ENCODE measurements at regions not wholly inside any gene's neighbourhood (a gene's known extent, or its start where the extent isn't known, plus 50 kb on each side); places are given as distances from the start of the nearest gene placed in this dataset.

DNA sequence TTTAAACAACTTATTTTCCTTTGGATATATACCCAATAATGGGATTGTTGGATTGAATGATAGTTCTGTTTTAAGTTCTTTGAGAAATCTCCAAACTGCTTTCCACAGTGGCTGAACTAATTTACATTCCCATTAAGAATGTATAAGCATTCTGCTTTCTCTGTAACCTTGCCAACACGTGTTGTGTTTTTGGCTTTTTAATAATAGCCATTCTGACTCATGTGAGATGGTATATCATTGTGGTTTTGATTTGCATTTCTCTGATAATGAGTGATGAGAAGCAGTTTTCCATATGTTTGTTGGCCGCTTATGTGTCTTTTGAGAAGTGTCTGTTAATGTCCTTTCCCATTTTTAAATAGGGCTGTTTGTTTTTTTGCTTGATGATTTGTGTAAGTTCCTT is 155.6 kb upstream of the PITX2 start:
- no peak for DNase-seq (ENCODE audit: low read depth)

DNA sequence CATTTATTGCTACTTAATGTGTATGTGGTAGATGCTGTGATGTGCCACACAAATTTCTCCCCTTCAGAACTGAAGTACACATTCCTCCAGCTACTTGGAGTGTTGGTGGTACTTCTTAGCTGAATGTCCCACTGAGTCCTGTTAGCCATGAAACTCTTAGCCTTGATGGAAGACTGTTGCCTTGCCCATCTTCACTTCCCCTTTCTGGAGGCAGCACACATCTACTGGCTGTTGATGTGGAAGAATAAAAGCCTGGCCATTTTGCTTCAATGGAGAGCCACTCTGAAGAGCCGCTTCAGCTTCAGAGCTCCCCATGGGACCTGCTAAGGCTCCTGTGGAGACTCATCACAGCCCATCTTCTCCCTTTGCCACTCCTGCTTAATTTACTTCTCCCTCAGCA is 157.7 kb upstream of the PITX2 start:
- DNase-seq (ENCODE audit: low read depth), result no peak

DNA sequence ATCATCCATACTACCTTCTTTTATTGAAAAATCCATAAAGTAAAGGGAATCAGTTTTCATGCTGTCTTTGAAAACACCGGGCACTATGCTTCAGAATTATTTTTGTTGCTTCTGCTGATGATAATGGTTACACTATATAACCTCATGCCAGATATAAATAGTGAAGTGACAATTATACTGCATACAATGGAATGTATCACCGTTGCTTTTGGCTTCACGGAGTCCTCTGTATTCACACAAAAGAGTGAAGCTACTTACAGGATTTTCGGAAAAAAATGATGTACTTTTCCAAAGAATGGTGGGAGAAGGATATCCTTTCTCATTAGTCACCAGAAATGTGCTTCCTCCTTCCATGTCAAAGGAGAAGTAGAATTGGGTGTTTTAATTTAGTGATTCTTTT is 159.1 kb upstream of the PITX2 start:
- no peak for DNase-seq (ENCODE audit: low read depth)

DNA sequence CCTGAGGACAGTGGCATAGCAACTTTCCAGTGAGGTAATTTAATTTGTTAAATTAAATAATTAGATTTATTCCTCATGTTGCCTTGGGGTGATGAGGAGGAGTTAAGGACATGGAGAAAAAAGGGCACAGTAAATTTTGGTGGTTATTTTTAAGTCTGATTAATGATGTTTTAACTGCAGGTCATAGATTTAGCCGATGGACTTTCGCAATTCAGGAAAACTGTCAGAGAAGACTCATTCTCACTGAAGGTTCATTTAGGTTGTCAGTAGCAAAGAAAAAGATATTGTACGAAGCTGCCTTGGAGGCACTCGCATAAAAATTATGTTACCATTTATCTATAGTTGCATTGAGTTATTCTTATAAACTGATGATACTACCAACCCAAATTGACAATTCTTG is 164.2 kb upstream of the PITX2 start:
- DNase-seq (ENCODE audit: low read depth), result no peak

DNA sequence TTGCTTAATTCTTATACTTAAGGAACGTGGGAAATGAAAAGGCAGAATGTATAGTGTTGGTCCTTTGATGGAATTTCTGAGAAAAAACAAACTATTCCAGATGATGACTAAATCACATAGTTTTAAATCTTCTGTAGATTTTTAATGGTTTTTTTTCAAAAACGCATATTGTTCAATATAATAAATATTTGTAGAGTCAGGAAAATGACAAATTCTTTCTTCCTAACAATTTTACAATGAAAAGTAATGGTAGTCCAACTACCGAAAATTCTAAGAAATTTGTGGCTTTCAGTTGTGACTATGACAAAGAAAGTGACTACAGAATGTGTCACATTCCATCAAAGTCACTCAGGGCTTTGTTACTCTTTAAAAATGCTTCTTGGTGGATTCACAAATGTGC is 164.8 kb upstream of the PITX2 start:
- DNase-seq (ENCODE audit: low read depth), result no peak

DNA sequence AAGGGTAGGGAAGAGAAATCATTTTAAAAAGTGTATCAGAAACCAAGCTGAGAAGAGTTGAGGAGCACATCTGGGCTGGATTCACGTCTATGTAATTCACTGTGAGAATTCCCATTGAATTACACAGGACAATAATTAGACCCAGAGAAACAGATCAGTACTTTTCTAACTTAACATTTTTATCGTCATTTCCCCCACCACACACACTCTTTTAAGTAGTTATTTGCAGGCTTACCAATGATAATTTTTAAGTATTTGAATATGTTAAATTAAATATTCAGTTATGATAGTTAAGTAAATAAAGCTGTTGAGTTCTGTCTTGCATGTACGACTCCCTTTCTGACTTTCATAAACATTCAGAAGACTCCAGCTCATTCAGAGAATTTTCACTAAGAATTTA is 165.4 kb upstream of the PITX2 start:
- no peak for DNase-seq (ENCODE audit: low read depth)

DNA sequence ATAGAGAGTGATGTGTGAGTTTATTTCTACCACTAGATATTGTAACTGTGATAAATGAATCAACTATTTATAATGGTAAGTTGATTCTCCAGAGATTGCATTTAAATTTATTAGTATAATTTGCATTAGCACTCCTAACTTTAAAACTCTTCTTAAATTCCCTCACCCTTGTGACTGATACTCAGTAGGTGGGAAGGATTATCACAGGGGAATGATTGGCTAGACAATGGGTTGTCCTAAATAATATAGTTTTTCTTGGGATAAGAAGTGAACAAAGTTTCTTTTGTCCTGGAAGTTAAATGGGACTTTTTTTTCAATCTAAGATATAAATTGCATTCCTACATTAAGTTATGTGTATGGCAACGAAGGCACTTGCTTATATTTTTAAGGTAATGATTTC is 169.2 kb upstream of the PITX2 start:
- DNase-seq (ENCODE audit: low read depth), result no peak

DNA sequence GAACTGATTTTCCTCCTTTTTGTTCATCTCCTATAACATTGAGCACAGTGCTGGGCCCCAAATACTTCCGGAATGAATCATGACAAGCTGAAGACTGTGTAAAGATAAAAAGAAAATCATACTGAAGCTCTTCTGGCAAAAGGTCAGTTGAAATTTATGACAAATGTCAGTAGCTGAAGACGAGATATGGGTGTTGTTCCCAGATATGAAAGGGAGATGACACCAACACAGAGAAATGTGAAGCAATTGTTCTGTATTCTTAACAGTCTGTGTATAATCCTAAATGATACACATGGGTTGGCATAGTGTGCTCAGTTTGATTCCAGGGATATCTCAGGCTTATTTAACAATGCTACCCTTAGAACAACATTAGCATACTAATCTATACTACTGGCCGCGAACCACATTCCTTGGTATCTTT is 170.5 kb upstream of the PITX2 start:
- DNase-seq (ENCODE audit: low read depth), result no peak

DNA sequence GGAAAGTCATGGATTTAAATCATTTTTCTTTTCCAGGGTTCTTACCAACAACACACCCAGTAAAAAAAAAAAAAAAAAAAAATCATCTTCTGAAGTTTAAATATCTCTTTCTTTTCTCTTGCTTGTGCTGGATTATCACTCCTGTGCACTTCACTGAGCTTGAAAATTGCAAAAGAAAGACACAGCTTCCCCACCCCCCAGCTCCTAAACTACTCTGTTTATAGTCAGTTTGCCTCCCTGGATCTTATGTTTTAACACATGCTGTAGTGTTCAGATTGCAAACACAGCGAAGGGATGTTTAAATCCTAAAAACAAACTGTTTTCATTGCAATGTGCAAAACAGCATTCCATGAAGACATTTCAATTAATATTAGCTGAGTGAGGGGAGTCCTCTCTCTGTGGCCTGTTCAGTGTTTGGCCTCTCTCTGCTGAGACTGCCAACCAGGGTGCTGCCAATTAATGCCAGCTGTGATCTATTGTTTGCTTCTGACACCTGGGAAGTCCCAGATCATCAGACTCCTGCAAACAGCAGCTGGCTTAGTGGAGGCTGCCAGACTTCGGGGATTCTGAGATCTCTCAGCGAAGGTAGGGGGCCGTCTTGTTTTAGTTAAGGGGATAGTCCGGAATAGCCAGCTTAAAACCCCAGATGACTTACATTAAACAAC is 171.1 kb upstream of the PITX2 start:
- no peak for DNase-seq (ENCODE audit: low read depth)

DNA sequence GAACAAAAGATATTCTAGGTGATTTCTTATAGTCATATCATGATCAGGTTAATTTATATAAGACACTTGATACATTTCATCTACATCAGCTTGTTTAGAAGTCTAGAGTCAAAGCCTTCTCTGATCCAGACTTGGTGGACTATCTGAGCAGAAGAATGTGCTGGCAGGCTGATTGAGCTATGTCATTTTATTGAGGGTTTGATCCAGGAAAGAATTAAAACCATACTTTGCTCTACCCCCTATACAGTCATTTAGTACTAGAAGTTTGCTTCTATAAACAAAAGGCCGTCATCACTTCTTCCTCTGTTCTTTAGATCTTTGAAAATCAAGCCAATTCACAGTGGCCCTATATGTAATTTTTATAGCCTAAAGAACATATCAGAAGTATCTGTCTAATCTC is 173.1 kb upstream of the PITX2 start:
- DNase-seq (ENCODE audit: low read depth), result no peak

DNA sequence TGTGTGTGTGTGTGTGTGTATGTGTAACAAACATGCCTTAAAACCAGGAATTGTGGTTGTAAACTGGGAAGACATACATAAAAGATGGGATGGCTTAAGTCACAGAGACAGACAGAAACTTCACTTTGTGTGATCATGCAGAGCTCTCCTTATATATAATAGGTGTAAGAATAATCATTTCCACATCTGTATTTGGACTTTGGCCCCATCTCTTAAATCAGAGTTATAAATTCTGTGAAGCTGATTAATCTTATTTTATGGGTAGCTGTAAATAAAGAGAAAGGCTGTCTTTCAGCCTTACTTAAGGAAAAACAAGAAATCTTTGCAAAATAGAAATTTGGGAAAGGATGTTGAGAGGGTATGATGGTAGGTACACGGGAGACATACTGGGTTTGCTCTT is 174.6 kb upstream of the PITX2 start:
- no peak for DNase-seq (ENCODE audit: low read depth)

DNA sequence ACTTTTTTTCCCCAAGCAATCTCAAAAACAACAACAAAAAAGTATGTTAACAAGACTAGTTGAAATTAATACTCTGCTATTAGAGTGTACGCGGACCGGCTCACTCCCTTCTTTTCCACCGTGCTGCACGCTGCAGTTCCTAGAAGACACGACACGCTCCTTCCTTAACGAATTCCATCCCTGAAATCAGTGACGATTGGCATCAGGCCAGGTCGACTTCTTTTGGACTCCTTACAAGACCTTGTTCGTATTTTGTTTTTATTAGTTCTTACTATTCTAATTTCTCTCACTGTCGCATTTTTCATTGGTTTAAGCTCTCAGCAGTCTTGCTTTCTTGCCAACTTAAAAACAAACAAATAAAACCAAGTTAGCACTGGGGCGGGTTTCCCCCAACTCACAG is 175.8 kb upstream of the PITX2 start:
- no peak for DNase-seq (ENCODE audit: low read depth)

DNA sequence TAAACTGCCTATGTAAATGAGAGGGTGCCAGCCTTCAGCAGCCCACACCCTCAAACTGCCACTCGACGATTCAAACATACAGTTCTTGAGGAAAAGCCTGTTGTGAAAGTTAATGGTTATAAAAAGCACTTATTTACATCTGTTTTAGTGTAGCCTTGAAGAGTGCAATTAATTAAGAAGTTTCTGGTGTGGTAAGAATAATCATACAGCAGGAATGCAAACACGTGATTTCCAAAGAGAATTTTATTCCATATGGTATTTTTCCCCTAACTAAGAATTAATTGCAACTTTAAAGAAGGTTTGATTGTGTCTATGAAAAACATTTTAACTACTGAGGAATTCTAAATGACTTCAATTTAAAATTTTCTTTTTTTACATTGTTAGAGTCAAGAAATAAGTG is 176.3 kb upstream of the PITX2 start:
- no peak for DNase-seq (ENCODE audit: low read depth)

DNA sequence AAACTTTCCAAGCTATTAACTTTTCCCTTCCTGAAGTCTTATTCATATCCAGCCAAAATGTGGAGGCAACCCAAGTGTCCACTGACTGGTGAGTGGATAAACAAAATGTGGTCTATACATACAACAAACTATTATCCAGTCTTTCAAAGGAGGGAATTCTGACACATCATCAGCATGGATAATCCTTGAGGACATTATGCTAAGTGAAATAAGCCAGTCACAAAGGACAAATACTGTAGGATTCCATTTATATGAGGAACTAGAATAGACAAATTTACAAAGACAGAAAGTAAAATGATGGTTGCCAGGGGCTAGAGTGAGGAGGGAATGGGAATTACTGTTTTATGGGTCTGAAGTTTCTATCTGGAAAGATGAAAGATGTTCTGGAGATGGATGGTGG is 178.7 kb upstream of the PITX2 start:
- no peak for DNase-seq (ENCODE audit: low read depth)

DNA sequence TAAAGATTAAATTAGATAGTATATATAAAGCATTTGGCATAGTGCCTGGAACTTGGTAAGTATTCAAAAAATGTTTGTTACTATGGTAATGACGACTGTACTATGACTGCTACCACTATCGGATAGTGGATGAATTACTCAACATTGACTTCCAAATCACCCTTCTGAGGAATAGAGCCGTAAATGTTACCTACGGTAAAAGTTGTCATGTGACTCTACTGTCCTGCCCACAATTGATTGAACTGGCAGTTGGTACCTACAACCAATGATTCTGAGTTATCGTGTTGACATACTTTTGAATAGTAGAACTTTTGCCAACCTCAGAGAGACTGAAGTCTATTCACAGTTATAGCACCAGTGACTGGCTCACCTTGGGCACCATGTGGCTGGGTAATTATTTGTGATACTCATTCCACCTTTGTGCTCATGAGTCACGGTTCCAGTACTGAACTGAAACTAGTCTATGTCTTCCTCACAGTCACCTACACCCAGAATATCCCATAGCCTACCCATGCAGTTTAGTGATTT is 185.5 kb upstream of the PITX2 start:
- no peak for DNase-seq (ENCODE audit: low read depth)

DNA sequence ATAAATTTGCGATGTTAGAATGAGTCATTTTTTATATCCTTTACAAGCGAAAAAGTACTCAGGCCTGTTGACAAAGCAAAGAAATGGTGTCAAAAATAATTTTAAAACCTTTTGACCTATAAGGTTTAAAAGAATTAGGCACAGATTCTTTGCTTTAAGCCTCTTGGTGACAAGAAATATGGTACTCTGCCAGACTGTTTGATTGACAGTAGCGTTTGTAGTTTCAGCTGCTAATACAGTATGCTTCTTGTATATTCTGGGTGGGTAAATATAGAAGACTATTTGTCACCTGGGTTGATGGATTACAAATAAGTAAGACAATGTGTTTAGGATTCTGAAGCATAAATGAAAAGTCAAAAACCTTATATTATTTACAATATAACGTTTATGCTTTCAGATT is 193.1 kb upstream of the PITX2 start:
- no peak for DNase-seq (ENCODE audit: low read depth)

DNA sequence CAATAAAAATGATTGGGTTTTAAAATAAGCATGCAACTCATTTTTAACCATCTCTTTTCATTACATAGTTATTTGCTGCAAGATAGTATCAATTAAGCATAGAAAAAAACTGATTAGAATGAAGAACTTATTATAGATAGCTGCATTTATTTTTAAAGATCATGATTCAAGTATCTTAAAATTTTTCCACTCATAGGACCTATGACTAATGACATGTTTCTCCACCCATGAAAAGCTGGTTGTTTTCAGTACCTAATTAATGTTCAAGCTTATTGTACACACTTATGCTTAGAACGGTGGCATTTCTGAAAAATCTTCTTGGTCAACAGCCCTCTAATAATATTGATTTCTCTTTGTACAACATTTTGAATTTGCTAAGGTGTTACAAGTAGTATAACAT is 193.5 kb upstream of the PITX2 start:
- no peak for DNase-seq (ENCODE audit: low read depth)

DNA sequence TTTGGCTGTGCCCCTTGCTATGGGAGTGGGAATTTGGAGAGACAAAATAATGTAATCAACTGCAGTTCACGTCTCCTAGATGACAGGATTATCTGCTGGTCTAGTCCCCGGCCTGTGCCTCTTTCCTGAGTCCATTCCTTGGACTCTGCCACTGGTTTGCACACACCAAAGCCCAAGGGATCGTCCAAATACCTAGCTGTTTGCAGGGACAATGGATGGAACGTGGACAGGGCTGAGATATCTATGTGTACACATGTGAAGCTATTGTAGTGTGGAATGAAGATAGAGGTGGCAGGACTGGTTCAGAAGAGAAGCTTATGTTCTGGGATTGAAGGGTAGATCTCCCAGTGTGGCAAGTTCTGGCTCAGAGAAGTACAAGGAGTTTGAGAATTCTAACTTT is 198.3 kb upstream of the PITX2 start:
- DNase-seq (ENCODE audit: low read depth), result no peak

DNA sequence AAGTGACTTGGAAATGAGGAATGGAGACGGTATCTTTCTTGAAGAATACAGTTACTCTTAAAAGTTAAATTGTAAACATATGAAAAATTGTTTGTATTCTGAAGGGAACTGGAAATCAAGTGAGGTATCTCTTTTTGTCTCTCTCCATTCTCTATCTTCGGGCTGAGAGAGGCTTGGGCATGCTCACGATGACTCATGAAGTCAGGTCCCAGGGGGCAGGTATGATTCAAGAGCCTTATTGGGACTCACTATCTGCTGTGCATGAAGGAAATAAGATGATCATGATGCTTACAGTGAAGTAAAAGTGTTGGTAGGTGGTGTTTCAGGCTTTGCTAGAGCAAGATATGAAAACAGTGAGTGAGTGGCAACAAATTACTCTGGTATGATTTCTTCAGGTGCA is 200.4 kb upstream of the PITX2 start:
- no peak for DNase-seq (ENCODE audit: low read depth)

DNA sequence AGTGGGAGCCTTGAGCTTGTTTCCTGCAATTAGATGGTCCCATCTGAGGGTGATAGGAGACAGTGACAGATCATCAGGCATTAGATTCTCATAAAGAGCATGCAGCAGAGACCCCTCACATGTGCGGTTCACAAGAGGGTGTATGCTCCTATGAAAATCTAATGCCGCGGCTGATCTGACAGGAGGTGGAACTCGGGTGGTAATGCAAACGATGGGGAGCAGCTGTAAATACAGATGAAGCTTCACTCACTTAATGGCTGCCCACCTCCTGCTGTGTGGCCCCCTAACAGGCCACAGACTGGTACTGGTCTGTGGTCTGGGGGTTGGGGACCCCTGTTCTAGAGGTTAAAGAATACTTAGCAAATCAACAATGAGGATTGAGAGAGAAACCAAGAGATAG is 201.5 kb upstream of the PITX2 start:
- no peak for DNase-seq (ENCODE audit: low read depth)

DNA sequence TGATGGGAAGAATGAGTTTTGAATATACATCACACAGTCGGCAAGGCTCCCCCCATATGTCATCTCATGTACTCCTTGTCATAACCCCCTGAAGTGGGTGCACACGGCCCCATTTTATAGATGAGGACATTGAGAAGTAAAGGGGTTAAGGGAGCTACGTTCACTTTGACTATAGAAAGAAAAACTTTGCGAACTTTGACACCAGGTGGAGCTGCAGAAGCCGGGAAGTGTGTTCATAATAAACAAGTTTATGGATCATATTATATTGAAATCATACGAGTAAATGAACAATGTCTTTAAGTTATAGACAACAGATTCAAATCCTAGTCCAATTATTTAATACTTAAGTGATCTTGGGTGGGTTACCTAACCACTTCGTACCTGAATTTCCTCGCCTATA is 203.8 kb upstream of the PITX2 start:
- DNase-seq (ENCODE audit: low read depth), result no peak

DNA sequence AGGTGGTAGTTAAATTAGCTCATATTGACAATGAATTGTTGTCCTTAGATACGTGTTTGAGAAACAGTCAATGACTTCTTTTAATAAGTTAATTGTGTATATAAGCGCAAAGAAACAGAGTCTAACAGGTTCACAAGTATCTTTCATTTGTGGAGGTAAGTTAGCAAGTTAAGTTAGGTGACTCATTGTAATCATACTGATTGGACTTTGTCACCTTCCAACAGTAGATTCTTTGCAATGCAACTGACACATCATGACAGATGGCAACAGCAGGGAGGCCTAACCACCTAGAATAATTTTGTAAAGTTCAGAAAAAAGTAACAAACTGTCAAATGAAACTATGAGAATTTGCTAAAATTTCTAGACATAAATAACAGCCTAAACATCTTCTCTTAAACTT is 207.6 kb upstream of the PITX2 start:
- DNase-seq (ENCODE audit: low read depth), result no peak

DNA sequence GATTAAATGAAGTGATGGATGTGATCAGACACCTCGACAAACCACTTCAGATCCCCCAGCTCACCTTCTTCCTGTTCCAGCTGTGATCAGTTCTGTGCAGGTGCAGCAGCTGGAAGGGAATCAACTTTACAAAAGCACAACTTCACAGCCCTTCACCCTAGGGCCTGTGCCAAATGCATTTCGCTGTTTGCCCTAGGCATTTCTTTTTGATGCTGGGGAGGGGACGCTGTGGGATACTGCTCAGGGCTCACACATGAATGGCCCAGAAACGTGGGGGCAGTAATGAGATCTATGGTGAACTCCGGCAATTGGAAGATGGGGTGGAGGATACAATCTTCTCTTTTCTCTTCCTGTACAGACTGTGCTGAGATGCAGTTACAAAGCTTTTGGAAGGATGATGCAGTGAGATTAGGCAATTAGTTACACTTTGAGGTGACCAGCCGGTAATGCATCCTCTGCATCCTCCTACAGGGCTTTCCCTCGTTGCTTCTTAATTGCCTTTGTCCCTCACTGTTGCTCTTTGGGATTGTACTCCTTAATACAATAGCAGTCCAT is 215.1 kb upstream of the PITX2 start:
- no peak for DNase-seq (ENCODE audit: low read depth)

DNA sequence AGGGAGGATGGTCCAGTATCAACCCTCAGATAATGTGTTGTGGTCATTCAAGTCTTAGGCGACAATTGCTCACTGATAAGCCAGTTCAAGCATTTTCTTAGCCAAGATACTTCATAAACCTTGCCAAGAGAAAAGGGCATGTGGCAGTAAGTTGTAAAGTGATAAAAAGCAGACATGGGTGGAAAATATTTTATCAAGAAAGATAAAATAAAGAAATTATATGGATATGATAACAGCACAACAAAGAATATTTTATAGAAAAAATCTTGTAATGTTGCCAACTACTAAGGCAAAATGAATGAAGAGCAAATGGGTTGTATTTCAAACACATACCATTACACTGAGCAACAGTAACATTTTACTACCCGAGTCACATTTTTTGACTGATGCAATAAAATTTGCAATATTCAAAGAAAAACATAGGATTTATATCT is 217.4 kb upstream of the PITX2 start:
- DNase-seq (ENCODE audit: low read depth), result no peak

Measured in activated T-helper 9 cell treated with anti-CD3 and anti-CD28 coated beads, Interleukin-2, amount 50 U/mL, for 16 hours (primary cell).